HUES6 (cell line): ENCODE measurements at regions not wholly inside any gene's neighbourhood (a gene's known extent, or its start where the extent isn't known, plus 50 kb on each side); places are given as distances from the start of the nearest gene placed in this dataset.

Experiments
- H3K27ac ChIP-seq: 2 replicates; pipeline ENCODE4 v1.7.0; 2013; ENCODE audit warnings: low read depth, mild to moderate bottlenecking, low read length, inconsistent platforms
- H3K27me3 ChIP-seq: 2 replicates; pipeline ENCODE4 v1.6.1; 2013; ENCODE audit warnings: low read length; ENCODE audit not compliant: control insufficient read depth, insufficient read depth
- H3K36me3 ChIP-seq: 2 replicates; pipeline ENCODE4 v1.6.1; 2013; ENCODE audit warnings: low read length; ENCODE audit not compliant: control insufficient read depth, insufficient read depth
- H3K4me1 ChIP-seq: 2 replicates; pipeline ENCODE4 v1.6.1; 2013; ENCODE audit warnings: low read length; ENCODE audit not compliant: control insufficient read depth, insufficient read depth
- H3K4me3 ChIP-seq: 2 replicates; pipeline ENCODE4 v1.5.1; 2013; ENCODE audit warnings: low read depth, low read length
- H3K9ac ChIP-seq: one replicate; pipeline ENCODE4 v1.6.1; 2013; ENCODE audit warnings: mild to moderate bottlenecking, low read length
- H3K9me3 ChIP-seq: 2 replicates; pipeline ENCODE4 v1.6.1; 2013; ENCODE audit warnings: low read depth, low read length; ENCODE audit not compliant: control insufficient read depth, insufficient read depth

GRCh38 chr2:2528846-2529245, 197.8 kb upstream of the MYT1L start:
- Histone ChIP-seq H3K36me3 (no peaks in the 10 kb centered on the region), H3K9ac (no peak overlapping the region), H3K27ac (no peak overlapping the region), H3K27me3 (no peaks in the 10 kb centered on the region), H3K4me3 (no peak overlapping the region), H3K9me3 (0 out of 2 replicates have a peak, but pooled peaks cover 4% of the 10 kb centered on the region), H3K4me1 (no peaks in the 10 kb centered on the region)

GRCh38 chr2:2527148-2527547, 196.1 kb upstream of the MYT1L start:
- Histone ChIP-seq H3K4me3 (no peak overlapping the region), H3K27me3 (no peaks in the 10 kb centered on the region), H3K9me3 (no peaks in the 10 kb centered on the region), H3K9ac (no peak overlapping the region), H3K4me1 (no peaks in the 10 kb centered on the region), H3K36me3 (no peaks in the 10 kb centered on the region), H3K27ac (no peak overlapping the region)

GRCh38 chr2:2524348-2524941, 193.4 kb upstream of the MYT1L start:
- Histone ChIP-seq H3K4me1 (no peaks in the 10 kb centered on the region), H3K27me3 (no peaks in the 10 kb centered on the region), H3K4me3 (no peak overlapping the region), H3K36me3 (no peaks in the 10 kb centered on the region), H3K9me3 (no peaks in the 10 kb centered on the region), H3K9ac (no peak overlapping the region), H3K27ac (no peak overlapping the region)

- H3K27me3 ChIP-seq, result no peaks in the 10 kb centered on the region
Observed at GRCh38 chr2:2523461-2524347, 192.6 kb upstream of the MYT1L start.

GRCh38 chr2:2520401-2520811, 189.3 kb upstream of the MYT1L start:
- Histone ChIP-seq H3K27me3 (no peaks in the 10 kb centered on the region), H3K9me3 (no peaks in the 10 kb centered on the region), H3K27ac (no peak overlapping the region), H3K9ac (no peak overlapping the region), H3K4me1 (no peaks in the 10 kb centered on the region), H3K4me3 (no peak overlapping the region), H3K36me3 (no peaks in the 10 kb centered on the region)

More at GRCh38 chr2:2523461-2524347, 192.6 kb upstream of the MYT1L start:
- Histone ChIP-seq H3K9ac (no peak overlapping the region), H3K36me3 (no peaks in the 10 kb centered on the region), H3K9me3 (no peaks in the 10 kb centered on the region), H3K27ac (no peak overlapping the region), H3K4me1 (no peaks in the 10 kb centered on the region), H3K4me3 (no peak overlapping the region)

- no peaks in the 10 kb centered on the region for H3K4me1 ChIP-seq
- H3K9me3 ChIP-seq, result no peaks in the 10 kb centered on the region
- no peak overlapping the region for H3K4me3 ChIP-seq
- H3K36me3 ChIP-seq, result no peaks in the 10 kb centered on the region
- H3K27me3 ChIP-seq, result no peaks in the 10 kb centered on the region
- H3K9ac ChIP-seq, result no peak overlapping the region
- H3K27ac ChIP-seq, result no peak overlapping the region
Observed at GRCh38 chr2:2519381-2519780, 188.3 kb upstream of the MYT1L start.

GRCh38 chr2:2517399-2517798, 186.3 kb upstream of the MYT1L start:
- no peaks in the 10 kb centered on the region for H3K36me3 ChIP-seq
- no peaks in the 10 kb centered on the region for H3K4me1 ChIP-seq
- no peak overlapping the region for H3K4me3 ChIP-seq
- H3K9me3 ChIP-seq, result no peaks in the 10 kb centered on the region
- no peaks in the 10 kb centered on the region for H3K27me3 ChIP-seq
- H3K27ac ChIP-seq, result no peak overlapping the region
- no peak overlapping the region for H3K9ac ChIP-seq

- H3K27ac ChIP-seq, result no peak overlapping the region
- H3K4me1 ChIP-seq, result no peaks in the 10 kb centered on the region
- no peaks in the 10 kb centered on the region for H3K36me3 ChIP-seq
- no peaks in the 10 kb centered on the region for H3K27me3 ChIP-seq
- no peak overlapping the region for H3K9ac ChIP-seq
- no peaks in the 10 kb centered on the region for H3K9me3 ChIP-seq
- H3K4me3 ChIP-seq, result no peak overlapping the region
Observed at GRCh38 chr2:2516386-2516785, 185.3 kb upstream of the MYT1L start.

- Histone ChIP-seq H3K36me3 (no peaks in the 10 kb centered on the region), H3K27ac (no peak overlapping the region), H3K4me3 (no peak overlapping the region), H3K27me3 (no peaks in the 10 kb centered on the region), H3K9ac (no peak overlapping the region), H3K9me3 (no peaks in the 10 kb centered on the region), H3K4me1 (no peaks in the 10 kb centered on the region)
Observed at GRCh38 chr2:2512931-2513330, 181.9 kb upstream of the MYT1L start.

GRCh38 chr2:2507417-2507997, 176.4 kb upstream of the MYT1L start:
- Histone ChIP-seq H3K27ac (no peak overlapping the region), H3K27me3 (no peaks in the 10 kb centered on the region), H3K9ac (no peak overlapping the region), H3K9me3 (peaks cover 14% of the 10 kb centered on the region), H3K4me1 (no peaks in the 10 kb centered on the region), H3K4me3 (no peak overlapping the region), H3K36me3 (no peaks in the 10 kb centered on the region)

- Histone ChIP-seq H3K9me3 (peaks cover 14% of the 10 kb centered on the region), H3K27me3 (no peaks in the 10 kb centered on the region), H3K9ac (no peak overlapping the region), H3K27ac (no peak overlapping the region), H3K36me3 (no peaks in the 10 kb centered on the region), H3K4me3 (no peak overlapping the region), H3K4me1 (no peaks in the 10 kb centered on the region)
Observed at GRCh38 chr2:2506536-2506935, 175.5 kb upstream of the MYT1L start.
